Liver (tissue), 2 donors: ENCODE measurements at regions not wholly inside any gene's neighbourhood (a gene's known extent, or its start where the extent isn't known, plus 50 kb on each side); places are given as distances from the start of the nearest gene placed in this dataset.

Experiments used
- FOXA1 ChIP-seq: IDR thresholded peaks from 2 replicates; pipeline ENCODE4 v1.6.1; 2016; ENCODE audit warnings: antibody characterized with exemption
- REST ChIP-seq: IDR thresholded peaks from 2 replicates; pipeline ENCODE4 v1.6.1; 2016; ENCODE audit warnings: antibody characterized with exemption, mild to moderate bottlenecking
- TF ChIP-seq, protein P1 (sequence below): fragments of 150-350 bp; IDR thresholded peaks from 2 replicates; pipeline ENCODE4 v1.5.1; 2017; ENCODE audit warnings: improper control_type of control experiment, low read depth, low read length; ENCODE audit not compliant: missing input control
- donor health status: healthy.

DNA sequence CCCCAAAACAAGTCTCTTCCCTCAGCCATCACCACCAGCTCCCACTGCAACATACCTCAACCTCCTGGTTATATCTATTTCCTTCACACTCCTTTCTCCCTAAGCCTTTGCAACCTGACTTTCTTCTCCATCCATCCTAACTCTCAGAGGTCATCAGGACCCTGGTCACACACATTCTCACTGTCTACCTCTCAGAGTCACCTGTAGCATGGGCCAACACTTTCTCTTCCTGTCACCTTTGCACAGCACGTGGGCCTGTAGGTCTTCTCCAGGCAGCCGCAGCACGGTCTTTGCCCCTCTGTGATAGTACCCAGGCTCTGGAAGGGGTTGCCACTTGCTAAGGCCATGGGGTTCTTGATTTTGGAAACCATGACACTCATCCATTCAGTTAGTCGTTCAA lies 921.1 kb downstream of the UQCRFS1 start:
- TF ChIP-seq, protein P1, sequence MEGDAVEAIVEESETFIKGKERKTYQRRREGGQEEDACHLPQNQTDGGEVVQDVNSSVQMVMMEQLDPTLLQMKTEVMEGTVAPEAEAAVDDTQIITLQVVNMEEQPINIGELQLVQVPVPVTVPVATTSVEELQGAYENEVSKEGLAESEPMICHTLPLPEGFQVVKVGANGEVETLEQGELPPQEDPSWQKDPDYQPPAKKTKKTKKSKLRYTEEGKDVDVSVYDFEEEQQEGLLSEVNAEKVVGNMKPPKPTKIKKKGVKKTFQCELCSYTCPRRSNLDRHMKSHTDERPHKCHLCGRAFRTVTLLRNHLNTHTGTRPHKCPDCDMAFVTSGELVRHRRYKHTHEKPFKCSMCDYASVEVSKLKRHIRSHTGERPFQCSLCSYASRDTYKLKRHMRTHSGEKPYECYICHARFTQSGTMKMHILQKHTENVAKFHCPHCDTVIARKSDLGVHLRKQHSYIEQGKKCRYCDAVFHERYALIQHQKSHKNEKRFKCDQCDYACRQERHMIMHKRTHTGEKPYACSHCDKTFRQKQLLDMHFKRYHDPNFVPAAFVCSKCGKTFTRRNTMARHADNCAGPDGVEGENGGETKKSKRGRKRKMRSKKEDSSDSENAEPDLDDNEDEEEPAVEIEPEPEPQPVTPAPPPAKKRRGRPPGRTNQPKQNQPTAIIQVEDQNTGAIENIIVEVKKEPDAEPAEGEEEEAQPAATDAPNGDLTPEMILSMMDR, result no peak
- TF ChIP-seq REST (no peak), FOXA1 (no peak)
